H9 (cell line): ENCODE measurements at regions not wholly inside any gene's neighbourhood (a gene's known extent, or its start where the extent isn't known, plus 50 kb on each side); places are given as distances from the start of the nearest gene placed in this dataset.

Source experiments
- DNase-seq: peaks from one replicate; pipeline ENCODE4 v3.0.0-alpha.2; 2017
- H2AFZ ChIP-seq: one replicate; pipeline ENCODE4 v1.6.1; 2013; ENCODE audit warnings: mild to moderate bottlenecking, low read length, control low read depth, moderate library complexity
- H2AK5ac ChIP-seq: 2 replicates; pipeline ENCODE4 v1.6.1; 2013; ENCODE audit warnings: low read length, control low read depth, mixed read lengths; ENCODE audit not compliant: insufficient read length
- H2BK120ac ChIP-seq: one replicate; pipeline ENCODE4 v1.6.1; 2013; ENCODE audit warnings: low read depth, mild to moderate bottlenecking, low read length, control low read depth, inconsistent platforms; ENCODE audit not compliant: poor library complexity, severe bottlenecking
- H2BK12ac ChIP-seq: 2 replicates; pipeline ENCODE4 v1.6.1; 2013; ENCODE audit warnings: low read length, control low read depth, mixed read lengths, low read depth; ENCODE audit not compliant: insufficient read length
- H2BK15ac ChIP-seq: 2 replicates; pipeline ENCODE4 v1.6.1; 2013; ENCODE audit warnings: low read depth, low read length, control low read depth
- H2BK20ac ChIP-seq: one replicate; pipeline ENCODE4 v1.6.1; 2013; ENCODE audit warnings: low read depth, mild to moderate bottlenecking, low read length, control low read depth, inconsistent platforms; ENCODE audit not compliant: poor library complexity, severe bottlenecking
- H2BK5ac ChIP-seq: 2 replicates; pipeline ENCODE4 v1.6.1; 2013; ENCODE audit warnings: low read length, control low read depth, mixed read lengths; ENCODE audit not compliant: insufficient read length
- H3K14ac ChIP-seq: 2 replicates; pipeline ENCODE4 v1.6.1; 2013; ENCODE audit warnings: low read length, control low read depth; ENCODE audit not compliant: insufficient read depth
- H3K18ac ChIP-seq: 2 replicates; pipeline ENCODE4 v1.6.1; 2013; ENCODE audit warnings: low read depth, mild to moderate bottlenecking, mixed read lengths, low read length, control low read depth; ENCODE audit not compliant: insufficient read length
- H3K23ac ChIP-seq: 2 replicates; pipeline ENCODE4 v1.6.1; 2013; ENCODE audit warnings: low read length, control low read depth, mixed read lengths, low read depth; ENCODE audit not compliant: insufficient read length
- H3K23me2 ChIP-seq: 2 replicates; pipeline ENCODE4 v1.6.1; 2013; ENCODE audit warnings: low read depth, mild to moderate bottlenecking, mixed read lengths, low read length, control low read depth; ENCODE audit not compliant: insufficient read length, poor library complexity, severe bottlenecking
- H3K27ac ChIP-seq: 2 replicates; pipeline ENCODE4 v1.5.1; 2013; ENCODE audit warnings: low read length, control low read depth, mixed read lengths, low read depth; ENCODE audit not compliant: insufficient read length
- H3K27me3 ChIP-seq: 2 replicates; pipeline ENCODE4 v1.6.1; 2013; ENCODE audit warnings: low read length, control low read depth, inconsistent platforms; ENCODE audit not compliant: insufficient read depth
- H3K4ac ChIP-seq: 2 replicates; pipeline ENCODE4 v1.6.1; 2013; ENCODE audit warnings: low read depth, mild to moderate bottlenecking, control low read depth, inconsistent platforms, low read length, moderate library complexity
- H3K4me1 ChIP-seq: 2 replicates; pipeline ENCODE4 v1.6.1; 2013; ENCODE audit warnings: low read length, control low read depth, inconsistent platforms; ENCODE audit not compliant: insufficient read depth
- H3K4me2 ChIP-seq: 2 replicates; pipeline ENCODE4 v1.6.1; 2013; ENCODE audit warnings: low read length, control low read depth, mixed read lengths; ENCODE audit not compliant: insufficient read length, insufficient read depth
- H3K56ac ChIP-seq: 2 replicates; pipeline ENCODE4 v1.6.1; 2013; ENCODE audit warnings: low read depth, mild to moderate bottlenecking, mixed read lengths, low read length, control low read depth; ENCODE audit not compliant: insufficient read length
- H3K79me1 ChIP-seq: 2 replicates; pipeline ENCODE4 v1.6.1; 2013; ENCODE audit warnings: low read depth, mild to moderate bottlenecking, moderate library complexity, low read length, control low read depth, inconsistent platforms; ENCODE audit not compliant: insufficient read depth, poor library complexity, severe bottlenecking
- H3K79me2 ChIP-seq: 2 replicates; pipeline ENCODE4 v1.6.1; 2013; ENCODE audit warnings: low read length, control low read depth, inconsistent platforms; ENCODE audit not compliant: insufficient read depth
- H3K9ac ChIP-seq: 2 replicates; pipeline ENCODE4 v1.6.1; 2013; ENCODE audit warnings: low read length, control low read depth, mixed read lengths; ENCODE audit not compliant: insufficient read length; ENCODE audit errors: extremely low read depth
- H3K9me3 ChIP-seq: one replicate; pipeline ENCODE4 v1.6.1; 2013; ENCODE audit warnings: low read depth, low read length, inconsistent platforms; ENCODE audit not compliant: control insufficient read depth
- H3T11ph ChIP-seq: one replicate; pipeline ENCODE4 v1.6.1; 2013; ENCODE audit warnings: mild to moderate bottlenecking, low read length, control low read depth, inconsistent platforms
- H4K20me1 ChIP-seq: one replicate; pipeline ENCODE4 v1.6.1; 2013; ENCODE audit not compliant: control insufficient read depth, insufficient read length, insufficient read depth
- H4K5ac ChIP-seq: 2 replicates; pipeline ENCODE4 v1.6.1; 2013; ENCODE audit warnings: low read depth, mild to moderate bottlenecking, mixed read lengths, low read length, control low read depth; ENCODE audit not compliant: insufficient read length
- H4K8ac ChIP-seq: replicated peaks from 2 replicates; pipeline ENCODE4 v1.6.1; 2013; ENCODE audit warnings: low read length, control low read depth, mixed read lengths, low read depth; ENCODE audit not compliant: insufficient read length
- H4K91ac ChIP-seq: 2 replicates; pipeline ENCODE4 v1.6.1; 2013; ENCODE audit warnings: low read depth, mild to moderate bottlenecking, moderate library complexity, mixed read lengths, low read length, control low read depth; ENCODE audit not compliant: insufficient read length
- H3K27ac Mint-ChIP-seq, 3 experiments: 2 replicates in 2 of 3; 3 replicates in 1 of 3; pipeline ENCODE4 v1.8.0; 2020 to 2021; ENCODE audit warnings: mixed read lengths in 3 of 3, mild to moderate bottlenecking in 1 of 3, moderate library complexity in 1 of 3
- H3K27me3 Mint-ChIP-seq: 2 replicates; pipeline ENCODE4 v1.8.0; 2021; ENCODE audit warnings: low read depth, mild to moderate bottlenecking, moderate library complexity, mixed read lengths
- H3K36me3 Mint-ChIP-seq, 3 experiments: 2 replicates in 2 of 3; 3 replicates in 1 of 3; pipeline ENCODE4 v1.8.0; 2020 to 2021; ENCODE audit warnings: low read depth in 3 of 3, mixed read lengths in 3 of 3; ENCODE audit not compliant: insufficient read depth in 1 of 3
- H3K4me1 Mint-ChIP-seq, 2 experiments: 2 replicates each; pipeline ENCODE4 v1.8.0; 2020; ENCODE audit warnings: mixed read lengths in 2 of 2
- H3K4me3 Mint-ChIP-seq, 2 experiments: 2 replicates in 1 of 2; 3 replicates in 1 of 2; pipeline ENCODE4 v1.8.0; 2020 to 2021; ENCODE audit warnings: mild to moderate bottlenecking in 2 of 2, mixed read lengths in 2 of 2, moderate library complexity in 1 of 2
- H3K9me3 Mint-ChIP-seq, 2 experiments: 2 replicates in 1 of 2; 3 replicates in 1 of 2; pipeline ENCODE4 v1.8.0; 2020; ENCODE audit warnings: mild to moderate bottlenecking in 2 of 2, mixed read lengths in 2 of 2, moderate library complexity in 1 of 2
- CTCF ChIP-seq: fragments of 200-600 bp; sonication (generic); conservative IDR thresholded peaks from 3 replicates; pipeline ENCODE4 v1.8.0; 2021; ENCODE audit warnings: antibody characterized with exemption, mild to moderate bottlenecking
- WGBS: extraction: QIAGEN DNeasy Blood & Tissue Kit; methylation state at CpG from one replicate; pipeline ENCODE4 v1.1.7; 2013; ENCODE audit warnings: missing lambda C conversion rate, low lambda C conversion rate, mixed read lengths; ENCODE audit not compliant: insufficient read length; ENCODE audit errors: extremely low coverage; 5-methylcytosine and 5-hydroxymethylcytosine counted together

DNA sequence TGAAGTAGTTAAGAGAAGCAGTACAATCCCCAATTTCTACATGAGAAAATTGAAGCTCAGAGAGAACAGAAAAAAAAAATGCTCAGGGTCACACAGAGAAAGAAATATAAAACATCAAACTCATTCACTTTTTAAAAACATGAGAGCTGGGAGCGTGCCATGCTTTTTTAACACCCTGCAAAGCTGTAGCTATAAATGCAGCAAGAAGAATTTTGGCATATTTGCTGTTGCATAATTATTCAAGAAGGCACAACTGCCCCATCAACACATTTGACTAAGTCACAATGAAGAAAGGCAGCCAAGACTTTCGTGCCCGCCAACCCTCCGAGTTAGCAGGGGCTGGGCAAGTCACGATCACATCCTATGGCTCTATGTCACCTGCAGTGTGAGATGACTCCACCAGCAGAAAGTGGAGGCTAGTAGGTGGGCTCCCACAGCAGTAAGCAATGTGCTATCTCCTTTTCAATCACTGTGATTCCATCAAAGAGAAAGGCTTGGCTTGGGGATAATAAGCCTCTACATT lies 214.8 kb downstream of the DHX15 start:
- H3K79me2 ChIP-seq = no peaks in the 10 kb centered on the region
- H3K23me2 ChIP-seq = no peaks in the 10 kb centered on the region
- H2BK120ac ChIP-seq = no peak overlapping the region
- no peaks in the 10 kb centered on the region for H3K4me1 ChIP-seq
- no peak overlapping the region for H3K4ac ChIP-seq
- H4K20me1 ChIP-seq = no peaks in the 10 kb centered on the region
- Mint-ChIP-seq H3K36me3 (no peaks in the 10 kb centered on the region; a peak in 1 of 7 replicates), H3K9me3 (no peaks in the 10 kb centered on the region), H3K4me3 (no peak overlapping the region), H3K27me3 (peaks cover 12% of the 10 kb centered on the region), H3K4me1 (0 out of 4 replicates have a peak, but pooled peaks cover 0 to 3% of the 10 kb centered on the region in 2 experiments), H3K27ac (no peak overlapping the region)
- no peak overlapping the region for H3K18ac ChIP-seq
- H4K8ac ChIP-seq = no peak overlapping the region
- no peak overlapping the region for H3K14ac ChIP-seq
- no peak overlapping the region for H3K27ac ChIP-seq
- H4K5ac ChIP-seq = no peak overlapping the region
- no peak overlapping the region for H3T11ph ChIP-seq
- no peak overlapping the region for H2BK20ac ChIP-seq
- no peak overlapping the region for H3K9ac ChIP-seq
- H2AFZ ChIP-seq = no peak overlapping the region
- no peak overlapping the region for H2BK12ac ChIP-seq
- no peak overlapping the region for H3K56ac ChIP-seq
- no peak overlapping the region for H2AK5ac ChIP-seq
- TF ChIP-seq CTCF = no peak
- no peak overlapping the region for H2BK5ac ChIP-seq
- H3K23ac ChIP-seq = no peak overlapping the region
- WGBS = no CpG with 5 or more reads among the region's 5 CpGs
- no peaks in the 10 kb centered on the region; the same call in 1 of the 2 replicates for H3K27me3 ChIP-seq
- H3K4me2 ChIP-seq = no peak overlapping the region
- H3K9me3 ChIP-seq = no peaks in the 10 kb centered on the region
- no peak overlapping the region for H4K91ac ChIP-seq
- H2BK15ac ChIP-seq = no peak overlapping the region
- DNase-seq = no peak
- H3K79me1 ChIP-seq = no peaks in the 10 kb centered on the region
